GM12874 (cell line): ENCODE measurements at regions not wholly inside any gene's neighbourhood (a gene's known extent, or its start where the extent isn't known, plus 50 kb on each side); places are given as distances from the start of the nearest gene placed in this dataset.

Experiments
- TF ChIP-seq, protein P1 (sequence below): IDR thresholded peaks from 2 replicates; pipeline ENCODE4 v1.5.1; 2011; ENCODE audit warnings: low read depth, mild to moderate bottlenecking, control low read depth, low read length, moderate library complexity; ENCODE audit not compliant: insufficient read depth

GRCh38 chr3:105997466-105997799 lies 128.6 kb upstream of the CBLB start:
- TF ChIP-seq, protein P1, sequence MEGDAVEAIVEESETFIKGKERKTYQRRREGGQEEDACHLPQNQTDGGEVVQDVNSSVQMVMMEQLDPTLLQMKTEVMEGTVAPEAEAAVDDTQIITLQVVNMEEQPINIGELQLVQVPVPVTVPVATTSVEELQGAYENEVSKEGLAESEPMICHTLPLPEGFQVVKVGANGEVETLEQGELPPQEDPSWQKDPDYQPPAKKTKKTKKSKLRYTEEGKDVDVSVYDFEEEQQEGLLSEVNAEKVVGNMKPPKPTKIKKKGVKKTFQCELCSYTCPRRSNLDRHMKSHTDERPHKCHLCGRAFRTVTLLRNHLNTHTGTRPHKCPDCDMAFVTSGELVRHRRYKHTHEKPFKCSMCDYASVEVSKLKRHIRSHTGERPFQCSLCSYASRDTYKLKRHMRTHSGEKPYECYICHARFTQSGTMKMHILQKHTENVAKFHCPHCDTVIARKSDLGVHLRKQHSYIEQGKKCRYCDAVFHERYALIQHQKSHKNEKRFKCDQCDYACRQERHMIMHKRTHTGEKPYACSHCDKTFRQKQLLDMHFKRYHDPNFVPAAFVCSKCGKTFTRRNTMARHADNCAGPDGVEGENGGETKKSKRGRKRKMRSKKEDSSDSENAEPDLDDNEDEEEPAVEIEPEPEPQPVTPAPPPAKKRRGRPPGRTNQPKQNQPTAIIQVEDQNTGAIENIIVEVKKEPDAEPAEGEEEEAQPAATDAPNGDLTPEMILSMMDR, result no peak

- TF ChIP-seq, protein P1, result no peak
Observed at GRCh38 chr3:105997800-105998526, 129.2 kb upstream of the CBLB start.

GRCh38 chr3:105999856-106000255 lies 131.0 kb upstream of the CBLB start:
- TF ChIP-seq, protein P1, result no peak

- TF ChIP-seq, protein P1, result no peak
Observed at GRCh38 chr3:106001923-106002322, 133.1 kb upstream of the CBLB start.

DNA sequence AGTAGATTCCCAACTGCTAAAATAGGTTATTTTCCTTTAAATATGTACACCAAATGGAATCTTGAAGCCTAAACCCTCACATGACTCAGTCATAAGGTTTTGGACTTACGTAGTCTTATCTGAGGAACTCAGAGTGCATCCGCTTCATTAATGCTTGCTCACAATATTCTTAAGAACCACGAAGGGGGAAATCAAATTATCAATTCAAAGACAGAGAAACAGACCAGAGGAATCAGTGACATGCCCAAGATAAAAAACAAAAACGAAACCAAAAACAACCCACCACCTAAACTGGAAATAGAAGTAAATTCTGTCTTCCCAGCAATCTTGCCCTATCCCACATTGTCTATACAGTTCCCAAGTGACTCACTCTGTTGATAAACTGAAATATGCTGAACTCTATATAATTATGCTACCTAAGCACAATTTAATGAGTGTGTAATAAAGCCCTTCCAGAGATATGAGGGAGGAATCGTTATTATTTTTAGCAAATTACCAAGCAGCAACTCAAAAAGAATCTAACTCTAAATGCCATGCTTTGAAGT lies 135.4 kb upstream of the CBLB start:
- TF ChIP-seq, protein P1, result no peak

DNA sequence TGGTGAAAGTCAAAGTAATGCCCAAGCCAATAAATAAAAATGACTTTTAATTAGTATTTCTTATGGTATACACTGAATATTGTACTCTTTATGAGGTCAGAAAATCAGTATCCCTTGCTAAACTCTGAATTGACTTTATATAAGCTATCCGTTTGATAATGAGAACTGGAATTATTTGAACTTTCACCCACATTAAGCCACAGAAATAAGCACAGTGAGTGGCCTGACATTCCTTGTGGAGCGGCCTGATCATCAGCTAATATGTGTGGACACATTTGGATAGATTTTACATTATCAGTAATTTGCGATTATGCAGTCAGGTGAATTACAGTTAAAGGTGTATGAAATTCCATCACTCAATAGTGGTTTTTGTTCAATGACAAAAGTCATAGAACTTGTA lies 136.0 kb upstream of the CBLB start:
- TF ChIP-seq, protein P1, result no peak

GRCh38 chr3:106006001-106006400 lies 137.2 kb upstream of the CBLB start:
- TF ChIP-seq, protein P1, result no peak

DNA sequence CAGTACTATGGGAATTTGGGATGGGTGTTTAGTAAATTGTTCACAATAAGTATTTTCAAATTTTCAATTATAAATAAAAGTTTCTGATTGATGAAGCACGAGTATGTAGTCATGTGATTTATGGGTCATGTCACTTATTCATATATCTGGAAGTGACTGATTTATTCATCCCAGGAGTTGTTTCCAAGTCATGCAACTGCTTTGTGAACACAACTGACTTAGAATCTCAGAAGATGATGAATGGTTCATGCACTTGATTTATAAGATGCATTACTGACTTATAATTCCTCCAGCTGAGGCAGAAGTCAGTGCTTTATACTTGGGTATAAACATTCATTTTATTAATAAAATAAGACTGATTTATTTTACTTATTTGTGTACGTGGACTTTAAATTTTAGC lies 137.8 kb upstream of the CBLB start:
- TF ChIP-seq, protein P1, result no peak
